ENCODE measurements at regions not wholly inside any gene's neighbourhood (a gene's known extent, or its start where the extent isn't known, plus 50 kb on each side); places are given as distances from the start of the nearest gene placed in this dataset.
"Not testable (repeated sequence)": the region's sequence is repeated elsewhere in the genome, so short reads cannot be mapped to it uniquely, and the experiment has no call there.

DNA sequence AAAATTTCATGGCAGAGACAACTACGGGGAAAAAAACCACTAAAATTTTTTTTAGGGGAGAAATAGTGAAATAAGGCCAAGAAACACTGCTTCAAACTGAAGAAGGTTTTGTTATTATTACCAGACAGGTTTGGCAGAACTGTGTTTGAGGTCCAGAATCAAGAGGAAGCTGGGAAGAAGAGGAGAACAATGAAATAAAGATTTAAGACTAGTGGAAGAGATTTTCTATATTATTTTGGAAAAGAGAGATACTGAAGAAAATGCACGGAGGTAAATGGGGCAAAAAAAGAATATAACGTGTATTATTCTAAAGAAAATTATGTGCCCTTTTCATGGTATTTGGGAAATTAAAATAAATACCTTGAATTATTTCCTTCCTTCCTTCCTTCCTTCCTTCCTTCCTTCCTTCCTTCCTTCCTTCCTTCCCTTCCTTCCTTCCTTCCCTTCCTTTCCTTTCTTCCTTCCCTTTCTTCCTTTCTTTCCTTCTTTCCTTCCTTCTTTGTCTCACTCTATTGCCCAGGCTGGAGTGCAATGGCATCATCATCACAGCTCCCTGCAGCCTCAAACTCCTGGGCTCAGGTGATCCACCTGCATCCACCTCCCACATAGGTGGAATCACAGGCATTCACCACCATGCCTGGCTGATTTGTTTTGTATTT, 124.3 kb downstream of the GJA1 start:
- DNase-seq (ENCODE audit: low spot score in 2 of 2), result no peak
- H3K27me3 Mint-ChIP-seq, result peaks cover 2% of the 10 kb centered on the region
- H3K4me1 Mint-ChIP-seq, result no peaks in the 10 kb centered on the region
- H3K9me3 Mint-ChIP-seq, result peaks cover 3% of the 10 kb centered on the region
- no peak overlapping the region for H3K4me3 Mint-ChIP-seq
- no peaks in the 10 kb centered on the region for H3K36me3 Mint-ChIP-seq
- no peak for ATAC-seq (ENCODE audit: low read depth)
- no peak overlapping the region for H3K27ac Mint-ChIP-seq

DNA sequence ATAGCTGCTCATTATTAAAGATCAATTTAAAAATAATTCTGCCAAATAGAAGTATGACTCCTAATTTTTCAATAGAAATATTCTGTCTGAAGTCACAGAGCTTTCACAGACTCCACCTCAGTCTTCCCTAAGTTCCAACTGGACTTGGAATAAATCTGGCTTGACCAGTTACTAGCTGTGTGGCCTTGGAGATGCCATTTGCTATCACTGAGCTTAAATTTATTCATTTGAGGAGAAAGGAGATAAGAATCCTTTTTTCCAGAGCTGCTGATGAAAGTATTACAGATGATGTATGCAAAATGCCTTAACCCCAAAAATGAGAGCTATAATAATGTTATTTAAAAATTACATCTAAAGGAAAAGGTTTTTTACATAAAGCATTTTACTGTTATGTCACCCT, 125.0 kb downstream of the GJA1 start:
- H3K9me3 Mint-ChIP-seq, result peaks cover 3% of the 10 kb centered on the region
- no peak overlapping the region for H3K27ac Mint-ChIP-seq
- ATAC-seq (ENCODE audit: low read depth), result no peak
- H3K4me3 Mint-ChIP-seq, result no peak overlapping the region
- no peaks in the 10 kb centered on the region for H3K36me3 Mint-ChIP-seq
- no peak for DNase-seq (ENCODE audit: low spot score in 2 of 2)
- peaks cover 2% of the 10 kb centered on the region for H3K27me3 Mint-ChIP-seq
- no peaks in the 10 kb centered on the region for H3K4me1 Mint-ChIP-seq

DNA sequence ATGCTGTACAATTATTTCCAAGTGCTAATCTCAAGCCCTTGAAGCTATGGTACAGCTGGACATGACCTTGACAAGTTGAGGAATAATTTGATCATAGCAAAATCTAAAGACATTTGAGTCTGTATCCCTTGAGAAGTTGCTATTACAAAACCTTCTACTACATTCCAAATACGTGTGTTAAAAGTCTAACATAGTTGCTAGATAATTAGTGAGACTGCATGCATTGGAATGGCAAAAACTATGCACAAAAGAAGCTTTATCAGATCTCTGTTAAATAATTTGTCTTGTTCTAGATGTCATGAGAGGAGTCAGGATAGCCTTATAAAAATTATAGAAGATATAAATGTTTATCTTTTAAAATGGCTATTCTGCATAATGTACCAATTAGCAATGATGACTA, 127.8 kb downstream of the GJA1 start:
- H3K4me3 Mint-ChIP-seq, result no peak overlapping the region
- no peak for DNase-seq (ENCODE audit: low spot score in 2 of 2)
- H3K36me3 Mint-ChIP-seq, result no peaks in the 10 kb centered on the region
- H3K27me3 Mint-ChIP-seq, result peaks cover 2% of the 10 kb centered on the region
- no peaks in the 10 kb centered on the region for H3K4me1 Mint-ChIP-seq
- peaks cover 3% of the 10 kb centered on the region for H3K9me3 Mint-ChIP-seq
- no peak for ATAC-seq (ENCODE audit: low read depth)
- no peak overlapping the region for H3K27ac Mint-ChIP-seq

DNA sequence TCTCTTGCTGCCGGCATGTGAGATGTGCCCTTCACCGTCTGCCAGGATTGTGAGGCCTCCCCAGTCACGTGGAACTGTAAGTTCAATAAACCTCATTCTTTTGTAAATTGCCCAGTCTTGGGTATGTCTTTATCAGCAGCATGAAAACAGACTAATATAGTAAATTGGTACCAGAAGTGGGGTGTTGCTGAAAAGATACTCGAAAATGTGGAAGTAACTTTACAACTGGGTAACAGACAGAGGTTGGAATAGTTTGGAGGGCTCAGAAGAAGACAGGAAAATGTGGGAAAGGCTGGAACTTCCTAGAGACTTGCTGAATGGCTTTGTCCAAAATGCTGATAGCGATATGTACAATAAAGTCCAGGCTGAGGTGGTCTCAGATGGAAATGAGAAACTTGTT, 129.1 kb downstream of the GJA1 start:
- not testable (repeated sequence) for H3K4me1 Mint-ChIP-seq; DNase-seq (ENCODE audit: low spot score in 2 of 2); H3K36me3 Mint-ChIP-seq; H3K4me3 Mint-ChIP-seq; H3K9me3 Mint-ChIP-seq; H3K27ac Mint-ChIP-seq; H3K27me3 Mint-ChIP-seq; ATAC-seq (ENCODE audit: low read depth)

DNA sequence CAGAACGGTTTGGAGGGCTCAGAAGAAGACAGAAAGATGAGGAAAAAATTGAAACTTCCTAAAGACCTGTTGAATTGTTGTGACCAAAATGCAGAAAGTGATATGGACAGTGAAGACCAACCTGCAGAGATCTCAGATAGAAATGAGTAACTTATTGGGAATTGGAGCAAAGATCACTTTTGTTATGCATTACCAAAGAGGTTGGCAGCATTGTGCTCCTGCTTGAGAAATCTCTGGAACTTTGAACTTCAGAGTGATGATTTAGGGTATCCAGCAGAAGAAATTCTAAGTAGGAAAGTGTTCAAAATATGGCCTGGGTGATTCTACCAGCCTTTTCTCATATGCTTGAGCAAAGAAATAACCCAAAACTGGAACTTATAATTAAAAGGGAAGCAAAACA, 136.0 kb downstream of the GJA1 start:
- peaks cover 3% of the 10 kb centered on the region for H3K9me3 Mint-ChIP-seq
- DNase-seq (ENCODE audit: low spot score in 2 of 2) (no peak), ATAC-seq (ENCODE audit: low read depth) (no peak)
- peaks cover 2% of the 10 kb centered on the region for H3K4me1 Mint-ChIP-seq
- H3K27me3 Mint-ChIP-seq, result no peaks in the 10 kb centered on the region
- no peaks in the 10 kb centered on the region for H3K36me3 Mint-ChIP-seq
- H3K27ac Mint-ChIP-seq, result no peak overlapping the region
- no peak overlapping the region for H3K4me3 Mint-ChIP-seq

DNA sequence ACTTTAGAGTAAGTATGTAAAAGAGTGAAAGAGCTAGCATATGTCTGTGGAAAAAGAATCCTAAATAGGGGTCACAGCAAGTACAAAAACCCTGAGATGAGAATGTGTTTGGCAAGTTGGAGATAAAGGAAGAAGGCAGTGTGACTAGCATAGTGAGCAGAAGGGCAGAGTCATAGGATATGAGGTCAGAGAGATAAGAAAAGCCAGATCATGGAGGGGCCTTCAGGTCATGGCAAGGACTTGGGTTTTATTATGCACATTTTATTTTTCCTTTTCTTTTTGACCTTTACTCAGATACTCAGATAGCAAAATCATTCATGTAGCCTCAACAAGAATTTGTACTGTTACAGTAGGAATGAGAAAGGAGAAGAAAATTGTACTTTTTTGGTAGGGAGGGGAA, 138.0 kb downstream of the GJA1 start:
- no peak for ATAC-seq (ENCODE audit: low read depth)
- Mint-ChIP-seq H3K9me3 (peaks cover 3% of the 10 kb centered on the region), H3K4me1 (peaks cover 2% of the 10 kb centered on the region), H3K27ac (no peak overlapping the region), H3K36me3 (no peaks in the 10 kb centered on the region), H3K4me3 (no peak overlapping the region), H3K27me3 (no peaks in the 10 kb centered on the region)
- no peak for DNase-seq (ENCODE audit: low spot score in 2 of 2)

DNA sequence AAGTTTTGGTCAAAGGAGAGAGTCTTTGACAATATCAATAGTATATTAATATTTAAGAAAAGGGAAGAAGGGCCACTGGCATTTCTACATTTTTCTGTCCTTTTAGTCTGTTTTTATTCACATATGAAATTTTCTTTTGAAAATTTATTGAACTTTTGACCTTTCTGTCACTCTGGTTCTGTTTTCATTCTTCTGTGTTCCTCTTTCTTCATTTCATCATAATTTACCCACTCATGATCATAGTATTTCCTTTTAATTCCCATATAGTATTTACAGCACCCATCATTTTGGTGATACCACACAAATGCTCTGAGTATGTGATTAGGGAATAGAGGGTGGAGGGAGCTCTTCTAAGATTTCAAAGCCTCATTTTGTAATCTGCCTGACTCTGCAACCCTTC, 142.8 kb downstream of the GJA1 start:
- no peaks in the 10 kb centered on the region for H3K36me3 Mint-ChIP-seq
- DNase-seq (ENCODE audit: low spot score in 2 of 2) (no peak), ATAC-seq (ENCODE audit: low read depth) (no peak)
- peaks cover 3% of the 10 kb centered on the region for H3K9me3 Mint-ChIP-seq
- no peak overlapping the region for H3K4me3 Mint-ChIP-seq
- H3K4me1 Mint-ChIP-seq, result peaks cover 2% of the 10 kb centered on the region
- peaks cover 2% of the 10 kb centered on the region for H3K27me3 Mint-ChIP-seq
- H3K27ac Mint-ChIP-seq, result no peak overlapping the region

DNA sequence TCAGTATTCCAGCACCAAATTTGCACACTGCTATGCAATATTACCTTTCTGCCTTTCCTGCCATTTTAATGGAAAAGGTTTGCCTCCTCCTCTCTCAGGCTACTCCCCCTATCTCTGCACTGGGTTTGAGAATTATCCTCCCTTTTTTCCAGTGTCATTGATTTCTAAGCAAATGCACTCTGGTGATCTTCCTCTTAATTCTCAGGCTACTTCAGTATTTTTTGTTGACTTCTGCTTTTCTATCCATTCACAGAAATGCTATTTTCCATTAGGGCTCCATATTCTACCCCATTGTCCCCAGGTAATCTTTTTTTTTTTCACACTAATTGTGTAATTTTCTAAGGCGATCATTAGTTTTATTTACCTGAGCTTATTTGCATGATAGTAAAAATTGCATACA, 144.0 kb downstream of the GJA1 start:
- ATAC-seq (ENCODE audit: low read depth), result no peak
- Mint-ChIP-seq H3K4me3 (no peak overlapping the region), H3K4me1 (no peaks in the 10 kb centered on the region), H3K9me3 (peaks cover 2% of the 10 kb centered on the region), H3K27ac (no peak overlapping the region), H3K27me3 (peaks cover 2% of the 10 kb centered on the region), H3K36me3 (no peaks in the 10 kb centered on the region)
- no peak for DNase-seq (ENCODE audit: low spot score in 2 of 2)

DNA sequence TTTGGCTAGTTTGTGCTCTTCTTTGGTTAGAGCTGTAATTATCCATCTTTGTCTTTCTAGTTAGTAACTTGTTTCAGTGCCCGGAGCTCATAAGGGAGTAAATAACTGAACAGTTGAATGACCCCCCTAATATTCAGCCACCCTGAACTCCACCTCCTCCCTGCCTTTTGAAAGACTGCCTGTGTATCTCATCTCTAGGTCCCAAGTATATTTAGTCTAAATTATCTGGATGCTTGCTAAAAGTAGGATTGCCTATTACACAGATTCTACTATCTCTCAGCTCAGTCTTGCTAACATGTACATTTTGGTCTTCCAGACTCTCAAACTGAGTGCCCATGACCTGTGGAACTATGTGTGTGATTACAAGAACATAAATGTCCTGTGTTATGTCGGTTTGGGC, 145.9 kb downstream of the GJA1 start:
- no peak for DNase-seq (ENCODE audit: low spot score in 2 of 2)
- no peak overlapping the region for H3K4me3 Mint-ChIP-seq
- no peaks in the 10 kb centered on the region for H3K4me1 Mint-ChIP-seq
- ATAC-seq (ENCODE audit: low read depth), result no peak
- peaks cover 2% of the 10 kb centered on the region for H3K9me3 Mint-ChIP-seq
- peaks cover 2% of the 10 kb centered on the region for H3K27me3 Mint-ChIP-seq
- no peaks in the 10 kb centered on the region for H3K36me3 Mint-ChIP-seq
- no peak overlapping the region for H3K27ac Mint-ChIP-seq

DNA sequence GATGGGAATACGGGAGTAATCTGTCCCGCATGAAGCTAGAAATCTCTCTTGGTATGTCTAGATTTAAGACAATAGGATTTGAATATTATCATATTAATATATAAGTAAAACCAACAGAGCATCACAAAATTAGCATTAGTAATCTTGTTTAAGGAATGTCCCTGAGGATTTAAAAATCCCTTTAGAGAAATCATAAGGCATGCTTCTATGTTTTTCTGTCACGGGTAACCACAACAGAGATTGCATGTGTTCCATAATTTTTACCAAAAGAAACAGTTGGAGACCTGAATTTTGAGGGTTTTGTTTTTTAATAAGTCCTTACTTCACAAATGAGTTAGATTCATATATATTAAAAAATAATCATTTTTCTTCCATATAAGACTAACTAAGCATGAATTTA, 146.8 kb downstream of the GJA1 start:
- Mint-ChIP-seq H3K4me3 (no peak overlapping the region), H3K36me3 (no peaks in the 10 kb centered on the region), H3K27ac (no peak overlapping the region), H3K27me3 (peaks cover 2% of the 10 kb centered on the region), H3K9me3 (peaks cover 2% of the 10 kb centered on the region), H3K4me1 (no peaks in the 10 kb centered on the region)
- ATAC-seq (ENCODE audit: low read depth), result no peak
- DNase-seq (ENCODE audit: low spot score in 2 of 2), result no peak

DNA sequence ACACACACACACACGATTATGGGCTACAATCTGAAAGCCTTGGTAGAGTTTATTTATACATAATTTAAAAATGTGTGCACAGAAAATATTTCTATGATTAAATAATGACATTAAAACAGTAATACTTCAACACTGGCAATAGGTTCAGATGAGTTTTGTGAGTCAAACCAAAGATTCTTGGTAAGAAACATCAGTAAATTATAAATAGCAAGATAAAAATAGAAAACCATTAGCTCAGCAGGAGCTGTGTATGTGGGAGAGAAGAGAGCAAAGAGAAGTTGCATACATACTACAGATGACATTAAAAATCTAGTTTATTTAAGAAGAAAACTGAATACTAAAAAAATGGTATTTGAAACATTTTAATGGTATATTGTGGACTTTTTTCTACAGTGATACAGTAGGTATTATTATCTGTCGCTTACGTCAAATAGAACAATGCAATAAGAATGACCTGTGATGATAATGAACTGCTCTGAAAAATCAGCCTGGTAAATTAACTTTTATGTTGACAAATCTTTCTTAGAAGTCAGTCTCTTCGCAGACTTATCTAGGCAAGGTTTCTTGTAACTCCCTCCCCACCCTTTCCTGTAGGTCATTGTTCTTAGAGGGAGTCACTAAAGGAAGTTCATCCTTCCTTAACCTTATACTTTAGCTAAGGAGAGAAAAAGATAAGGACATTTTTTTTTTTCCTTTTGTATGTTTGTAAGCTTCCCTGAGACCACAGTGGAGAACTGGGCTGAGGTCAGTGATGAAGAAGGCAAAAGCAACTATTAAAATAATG, 149.3 kb downstream of the GJA1 start:
- DNase-seq (ENCODE audit: low spot score in 2 of 2), result no peak
- H3K4me1 Mint-ChIP-seq, result no peaks in the 10 kb centered on the region
- H3K4me3 Mint-ChIP-seq, result no peak overlapping the region
- peaks cover 1% of the 10 kb centered on the region for H3K9me3 Mint-ChIP-seq
- no peaks in the 10 kb centered on the region for H3K36me3 Mint-ChIP-seq
- ATAC-seq (ENCODE audit: low read depth), result no peak
- peaks cover 2% of the 10 kb centered on the region for H3K27me3 Mint-ChIP-seq
- no peak overlapping the region for H3K27ac Mint-ChIP-seq

DNA sequence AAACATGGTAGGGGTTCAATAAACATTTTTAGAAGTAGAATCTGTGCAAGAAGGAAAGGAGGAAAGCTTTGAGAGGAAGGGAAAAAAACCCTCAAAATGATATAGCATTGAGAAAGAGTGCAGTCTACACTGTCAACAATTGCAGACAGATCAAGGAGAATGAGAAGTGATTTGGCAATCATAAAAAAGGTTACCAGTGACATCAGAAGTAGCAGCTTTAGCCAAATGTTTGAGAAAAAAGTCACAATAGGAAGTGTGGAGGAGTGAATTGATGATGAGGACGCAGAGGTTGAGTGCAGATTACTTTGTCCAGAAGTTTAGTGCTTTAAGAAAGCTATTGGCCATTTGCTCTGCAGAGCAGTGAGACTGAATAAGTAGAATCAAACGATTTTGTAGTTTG, 155.0 kb downstream of the GJA1 start:
- Mint-ChIP-seq H3K4me1 (no peaks in the 10 kb centered on the region), H3K4me3 (no peak overlapping the region), H3K9me3 (peaks cover 3% of the 10 kb centered on the region), H3K36me3 (no peaks in the 10 kb centered on the region), H3K27ac (no peak overlapping the region), H3K27me3 (peaks cover 2% of the 10 kb centered on the region)
- ATAC-seq (ENCODE audit: low read depth), result no peak
- DNase-seq (ENCODE audit: low spot score in 2 of 2), result no peak

DNA sequence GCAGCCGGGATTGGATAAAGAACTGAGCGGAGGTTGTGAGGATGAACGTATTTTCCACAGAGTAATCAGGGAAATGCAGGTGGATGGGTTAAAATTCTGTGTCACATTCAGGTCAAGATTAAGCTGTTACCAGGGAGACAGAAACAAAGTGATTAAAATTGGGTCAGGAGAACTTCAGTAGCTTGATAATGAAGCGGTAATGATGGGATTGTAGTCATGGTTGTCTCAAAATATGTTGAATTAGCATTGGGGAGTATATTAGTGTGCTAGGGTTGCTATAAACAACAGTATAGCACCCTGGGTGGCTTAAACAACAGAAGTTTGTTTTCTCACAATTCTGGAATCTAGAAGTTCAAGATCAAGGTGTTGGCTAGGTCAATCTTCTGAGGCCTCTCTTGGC, 155.5 kb downstream of the GJA1 start:
- DNase-seq (ENCODE audit: low spot score in 2 of 2), result no peak
- H3K27me3 Mint-ChIP-seq, result peaks cover 2% of the 10 kb centered on the region
- no peaks in the 10 kb centered on the region for H3K4me1 Mint-ChIP-seq
- H3K36me3 Mint-ChIP-seq, result no peaks in the 10 kb centered on the region
- H3K4me3 Mint-ChIP-seq, result no peak overlapping the region
- ATAC-seq (ENCODE audit: low read depth), result no peak
- peaks cover 3% of the 10 kb centered on the region for H3K9me3 Mint-ChIP-seq
- H3K27ac Mint-ChIP-seq, result no peak overlapping the region

DNA sequence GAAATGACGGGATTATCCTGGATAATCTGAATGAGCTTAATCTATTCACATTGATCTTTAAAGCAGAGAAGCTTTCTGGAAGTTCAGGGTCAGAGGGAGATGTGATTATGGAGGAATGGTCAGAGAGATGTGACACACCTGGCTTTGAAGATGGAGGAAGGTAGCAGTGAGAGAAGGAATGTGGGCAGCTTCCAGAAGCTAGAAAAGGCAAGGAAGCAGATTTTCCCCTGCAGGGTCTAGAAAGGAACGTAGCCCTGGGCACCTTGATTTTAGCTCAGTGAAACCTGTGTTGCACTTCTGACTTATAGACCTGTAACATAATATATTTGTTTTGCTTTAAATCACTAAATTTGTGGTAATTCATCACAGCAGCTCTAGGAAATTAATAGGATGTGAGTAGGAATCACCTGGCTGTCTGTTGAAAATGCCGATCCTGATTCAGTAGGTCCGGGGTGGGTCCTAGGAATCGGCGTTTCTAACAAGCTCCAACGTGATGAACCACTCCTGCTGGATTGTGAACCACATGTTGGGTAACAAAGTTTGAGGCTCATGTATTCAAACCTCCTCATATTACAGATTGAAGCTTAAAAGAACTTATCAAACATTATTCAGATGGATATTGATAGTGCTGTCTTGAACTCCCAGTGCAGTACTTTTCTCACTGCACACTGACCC, 157.0 kb downstream of the GJA1 start:
- Mint-ChIP-seq H3K4me3 (no peak overlapping the region), H3K27ac (no peak overlapping the region), H3K9me3 (peaks cover 3% of the 10 kb centered on the region), H3K4me1 (no peaks in the 10 kb centered on the region), H3K36me3 (no peaks in the 10 kb centered on the region), H3K27me3 (peaks cover 2% of the 10 kb centered on the region)
- ATAC-seq (ENCODE audit: low read depth) (no peak), DNase-seq (ENCODE audit: low spot score in 2 of 2) (no peak)
